ENCODE measurements at regions not wholly inside any gene's neighbourhood (a gene's known extent, or its start where the extent isn't known, plus 50 kb on each side); places are given as distances from the start of the nearest gene placed in this dataset.

- H3K9me3 ChIP-seq (ENCODE audit: control insufficient read depth in 2 of 2, insufficient read depth in 1 of 2, low read length in 1 of 2) = no peaks in the 10 kb centered on the region
- H3K36me3 ChIP-seq (ENCODE audit: control insufficient read depth in 2 of 2, insufficient read depth in 2 of 2, low read length in 1 of 2) = no peaks in the 10 kb centered on the region
- H3K27me3 ChIP-seq (ENCODE audit: control insufficient read depth in 2 of 2, insufficient read depth in 1 of 2, low read length in 1 of 2) = no peaks in the 10 kb centered on the region
- no peak for DNase-seq (ENCODE audit: low read depth in 6 of 9, low spot score in 9 of 9)
- no peak overlapping the region for H3K4me3 ChIP-seq (ENCODE audit: low read length in 2 of 2)
- H3K27ac ChIP-seq (ENCODE audit: low read depth in 1 of 2, low read length in 1 of 2) = no peak overlapping the region
- H3K4me1 ChIP-seq (ENCODE audit: control insufficient read depth in 2 of 2, insufficient read depth in 2 of 2, low read length in 2 of 2) = no peaks in the 10 kb centered on the region
- 93% methylated on average over 1 of the region's 1 CpG for WGBS
These were observed 446.7 kb downstream of the PMP22 start for GRCh38 chr17:14818469-14818868.

- no peak overlapping the region for H3K27ac ChIP-seq (ENCODE audit: low read depth in 1 of 2, low read length in 1 of 2)
- 95% methylated on average over 6 of the region's 6 CpGs for WGBS
- H3K9me3 ChIP-seq (ENCODE audit: control insufficient read depth in 2 of 2, insufficient read depth in 1 of 2, low read length in 1 of 2) = no peaks in the 10 kb centered on the region
- H3K36me3 ChIP-seq (ENCODE audit: control insufficient read depth in 2 of 2, insufficient read depth in 2 of 2, low read length in 1 of 2) = no peaks in the 10 kb centered on the region
- no peaks in the 10 kb centered on the region for H3K4me1 ChIP-seq (ENCODE audit: control insufficient read depth in 2 of 2, insufficient read depth in 2 of 2, low read length in 2 of 2)
- no peaks in the 10 kb centered on the region for H3K27me3 ChIP-seq (ENCODE audit: control insufficient read depth in 2 of 2, insufficient read depth in 1 of 2, low read length in 1 of 2)
- no peak overlapping the region for H3K4me3 ChIP-seq (ENCODE audit: low read length in 2 of 2)
- no peak for DNase-seq (ENCODE audit: low read depth in 6 of 9, low spot score in 9 of 9)
These were observed 450.0 kb downstream of the PMP22 start for GRCh38 chr17:14815079-14815478.

GRCh38 chr17:14813649-14814370 is 451.3 kb downstream of the PMP22 start:
- Histone ChIP-seq H3K36me3 (ENCODE audit: control insufficient read depth in 2 of 2, insufficient read depth in 2 of 2, low read length in 1 of 2) (no peaks in the 10 kb centered on the region), H3K4me3 (ENCODE audit: low read length in 2 of 2) (no peak overlapping the region), H3K27ac (ENCODE audit: low read depth in 1 of 2, low read length in 1 of 2) (no peak overlapping the region), H3K27me3 (ENCODE audit: control insufficient read depth in 2 of 2, insufficient read depth in 1 of 2, low read length in 1 of 2) (no peaks in the 10 kb centered on the region), H3K9me3 (ENCODE audit: control insufficient read depth in 2 of 2, insufficient read depth in 1 of 2, low read length in 1 of 2) (no peaks in the 10 kb centered on the region), H3K4me1 (ENCODE audit: control insufficient read depth in 2 of 2, insufficient read depth in 2 of 2, low read length in 2 of 2) (no peaks in the 10 kb centered on the region)
- 44% methylated on average over 18 of the region's 18 CpGs for WGBS
- peak in 8 of 9 donors; percentile 4 to 82 (median 38) for DNase-seq (ENCODE audit: low read depth in 6 of 9, low spot score in 9 of 9)

GRCh38 chr17:14808425-14808824 is 456.7 kb downstream of the PMP22 start:
- no peak overlapping the region for H3K27ac ChIP-seq (ENCODE audit: low read depth in 1 of 2, low read length in 1 of 2)
- H3K36me3 ChIP-seq (ENCODE audit: control insufficient read depth in 2 of 2, insufficient read depth in 2 of 2, low read length in 1 of 2) = no peaks in the 10 kb centered on the region
- DNase-seq (ENCODE audit: low read depth in 6 of 9, low spot score in 9 of 9) = no peak
- H3K27me3 ChIP-seq (ENCODE audit: control insufficient read depth in 2 of 2, insufficient read depth in 1 of 2, low read length in 1 of 2) = no peaks in the 10 kb centered on the region
- H3K4me3 ChIP-seq (ENCODE audit: low read length in 2 of 2) = no peak overlapping the region
- peaks cover 0 to 4% of the 10 kb centered on the region in 2 donors for H3K9me3 ChIP-seq (ENCODE audit: control insufficient read depth in 2 of 2, insufficient read depth in 1 of 2, low read length in 1 of 2)
- H3K4me1 ChIP-seq (ENCODE audit: control insufficient read depth in 2 of 2, insufficient read depth in 2 of 2, low read length in 2 of 2) = no peaks in the 10 kb centered on the region

GRCh38 chr17:14805348-14805747 is 459.8 kb downstream of the PMP22 start:
- H3K36me3 ChIP-seq (ENCODE audit: control insufficient read depth in 2 of 2, insufficient read depth in 2 of 2, low read length in 1 of 2) = no peaks in the 10 kb centered on the region
- no peak overlapping the region for H3K27ac ChIP-seq (ENCODE audit: low read depth in 1 of 2, low read length in 1 of 2)
- H3K9me3 ChIP-seq (ENCODE audit: control insufficient read depth in 2 of 2, insufficient read depth in 1 of 2, low read length in 1 of 2) = peaks cover 0 to 4% of the 10 kb centered on the region in 2 donors
- peak in 1 of 9 donors; percentile 13 for DNase-seq (ENCODE audit: low read depth in 6 of 9, low spot score in 9 of 9)
- H3K27me3 ChIP-seq (ENCODE audit: control insufficient read depth in 2 of 2, insufficient read depth in 1 of 2, low read length in 1 of 2) = no peaks in the 10 kb centered on the region
- H3K4me1 ChIP-seq (ENCODE audit: control insufficient read depth in 2 of 2, insufficient read depth in 2 of 2, low read length in 2 of 2) = no peaks in the 10 kb centered on the region
- H3K4me3 ChIP-seq (ENCODE audit: low read length in 2 of 2) = no peak overlapping the region

GRCh38 chr17:14803826-14804225 is 461.3 kb downstream of the PMP22 start:
- no peak for DNase-seq (ENCODE audit: low read depth in 6 of 9, low spot score in 9 of 9)
- Histone ChIP-seq H3K27ac (ENCODE audit: low read depth in 1 of 2, low read length in 1 of 2) (no peak overlapping the region), H3K27me3 (ENCODE audit: control insufficient read depth in 2 of 2, insufficient read depth in 1 of 2, low read length in 1 of 2) (no peaks in the 10 kb centered on the region), H3K4me1 (ENCODE audit: control insufficient read depth in 2 of 2, insufficient read depth in 2 of 2, low read length in 2 of 2) (no peaks in the 10 kb centered on the region), H3K4me3 (ENCODE audit: low read length in 2 of 2) (no peak overlapping the region), H3K36me3 (ENCODE audit: control insufficient read depth in 2 of 2, insufficient read depth in 2 of 2, low read length in 1 of 2) (no peaks in the 10 kb centered on the region), H3K9me3 (ENCODE audit: control insufficient read depth in 2 of 2, insufficient read depth in 1 of 2, low read length in 1 of 2) (peaks cover 0 to 4% of the 10 kb centered on the region in 2 donors)
- WGBS = 93% methylated on average over 3 of the region's 3 CpGs

- no peak overlapping the region for H3K4me3 ChIP-seq (ENCODE audit: low read length in 2 of 2)
- 86% methylated on average over 6 of the region's 6 CpGs for WGBS
- H3K36me3 ChIP-seq (ENCODE audit: control insufficient read depth in 2 of 2, insufficient read depth in 2 of 2, low read length in 1 of 2) = no peaks in the 10 kb centered on the region
- H3K9me3 ChIP-seq (ENCODE audit: control insufficient read depth in 2 of 2, insufficient read depth in 1 of 2, low read length in 1 of 2) = no peaks in the 10 kb centered on the region
- no peak overlapping the region for H3K27ac ChIP-seq (ENCODE audit: low read depth in 1 of 2, low read length in 1 of 2)
- DNase-seq (ENCODE audit: low read depth in 6 of 9, low spot score in 9 of 9) = no peak
- H3K4me1 ChIP-seq (ENCODE audit: control insufficient read depth in 2 of 2, insufficient read depth in 2 of 2, low read length in 2 of 2) = no peaks in the 10 kb centered on the region
- H3K27me3 ChIP-seq (ENCODE audit: control insufficient read depth in 2 of 2, insufficient read depth in 1 of 2, low read length in 1 of 2) = no peaks in the 10 kb centered on the region
These were observed 467.3 kb downstream of the PMP22 start for GRCh38 chr17:14797801-14798200.

GRCh38 chr17:14797021-14797420 is 468.1 kb downstream of the PMP22 start:
- Histone ChIP-seq H3K36me3 (ENCODE audit: control insufficient read depth in 2 of 2, insufficient read depth in 2 of 2, low read length in 1 of 2) (no peaks in the 10 kb centered on the region), H3K9me3 (ENCODE audit: control insufficient read depth in 2 of 2, insufficient read depth in 1 of 2, low read length in 1 of 2) (no peaks in the 10 kb centered on the region), H3K27ac (ENCODE audit: low read depth in 1 of 2, low read length in 1 of 2) (no peak overlapping the region), H3K27me3 (ENCODE audit: control insufficient read depth in 2 of 2, insufficient read depth in 1 of 2, low read length in 1 of 2) (no peaks in the 10 kb centered on the region), H3K4me3 (ENCODE audit: low read length in 2 of 2) (no peak overlapping the region), H3K4me1 (ENCODE audit: control insufficient read depth in 2 of 2, insufficient read depth in 2 of 2, low read length in 2 of 2) (no peaks in the 10 kb centered on the region)
- no peak for DNase-seq (ENCODE audit: low read depth in 6 of 9, low spot score in 9 of 9)
- 97% methylated on average over 4 of the region's 4 CpGs for WGBS

GRCh38 chr17:14794961-14795360 is 470.2 kb downstream of the PMP22 start:
- Histone ChIP-seq H3K9me3 (ENCODE audit: control insufficient read depth in 2 of 2, insufficient read depth in 1 of 2, low read length in 1 of 2) (no peaks in the 10 kb centered on the region), H3K4me1 (ENCODE audit: control insufficient read depth in 2 of 2, insufficient read depth in 2 of 2, low read length in 2 of 2) (no peaks in the 10 kb centered on the region), H3K4me3 (ENCODE audit: low read length in 2 of 2) (no peak overlapping the region), H3K36me3 (ENCODE audit: control insufficient read depth in 2 of 2, insufficient read depth in 2 of 2, low read length in 1 of 2) (no peaks in the 10 kb centered on the region), H3K27me3 (ENCODE audit: control insufficient read depth in 2 of 2, insufficient read depth in 1 of 2, low read length in 1 of 2) (no peaks in the 10 kb centered on the region), H3K27ac (ENCODE audit: low read depth in 1 of 2, low read length in 1 of 2) (no peak overlapping the region)
- WGBS = 93% methylated on average over 1 of the region's 1 CpG
- no peak for DNase-seq (ENCODE audit: low read depth in 6 of 9, low spot score in 9 of 9)

All from thymus (tissue), 11 donors.